ENCODE measurements at regions not wholly inside any gene's neighbourhood (a gene's known extent, or its start where the extent isn't known, plus 50 kb on each side); places are given as distances from the start of the nearest gene placed in this dataset.

DNA sequence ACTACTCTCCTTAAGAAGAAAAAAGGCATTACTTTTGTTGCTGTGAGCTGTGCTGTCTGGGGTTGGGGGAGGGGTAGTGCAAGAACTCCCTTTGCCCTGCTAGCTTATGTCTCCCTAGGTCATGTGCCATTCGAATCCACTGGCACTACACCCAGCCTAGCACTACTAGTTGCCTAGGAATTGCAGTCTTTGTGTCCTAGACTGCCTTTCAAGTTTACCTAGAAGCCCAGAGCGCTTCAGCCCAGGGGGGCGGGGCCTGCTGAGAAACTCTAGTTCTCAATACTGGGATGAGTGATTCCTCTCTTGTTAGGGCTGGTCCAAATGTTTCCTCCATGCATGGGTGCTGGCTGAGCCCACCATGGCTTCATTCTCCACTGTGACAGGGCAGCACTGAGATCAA is 1011.5 kb downstream of the PCDH19 start:
- TF ChIP-seq, protein P1, sequence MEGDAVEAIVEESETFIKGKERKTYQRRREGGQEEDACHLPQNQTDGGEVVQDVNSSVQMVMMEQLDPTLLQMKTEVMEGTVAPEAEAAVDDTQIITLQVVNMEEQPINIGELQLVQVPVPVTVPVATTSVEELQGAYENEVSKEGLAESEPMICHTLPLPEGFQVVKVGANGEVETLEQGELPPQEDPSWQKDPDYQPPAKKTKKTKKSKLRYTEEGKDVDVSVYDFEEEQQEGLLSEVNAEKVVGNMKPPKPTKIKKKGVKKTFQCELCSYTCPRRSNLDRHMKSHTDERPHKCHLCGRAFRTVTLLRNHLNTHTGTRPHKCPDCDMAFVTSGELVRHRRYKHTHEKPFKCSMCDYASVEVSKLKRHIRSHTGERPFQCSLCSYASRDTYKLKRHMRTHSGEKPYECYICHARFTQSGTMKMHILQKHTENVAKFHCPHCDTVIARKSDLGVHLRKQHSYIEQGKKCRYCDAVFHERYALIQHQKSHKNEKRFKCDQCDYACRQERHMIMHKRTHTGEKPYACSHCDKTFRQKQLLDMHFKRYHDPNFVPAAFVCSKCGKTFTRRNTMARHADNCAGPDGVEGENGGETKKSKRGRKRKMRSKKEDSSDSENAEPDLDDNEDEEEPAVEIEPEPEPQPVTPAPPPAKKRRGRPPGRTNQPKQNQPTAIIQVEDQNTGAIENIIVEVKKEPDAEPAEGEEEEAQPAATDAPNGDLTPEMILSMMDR (IDR thresholded peaks at IDR 0.05), result no peak
- TF ChIP-seq EP300 (IDR thresholded peaks at IDR 0.05), result no peak
